K562 (cell line): ENCODE measurements at regions not wholly inside any gene's neighbourhood (a gene's known extent, or its start where the extent isn't known, plus 50 kb on each side); places are given as distances from the start of the nearest gene placed in this dataset.

ENCODE experiments used
- BRF2 ChIP-seq: IDR thresholded peaks from 3 replicates; pipeline ENCODE4 v1.6.1; 2011; ENCODE audit warnings: borderline replicate concordance, mild to moderate bottlenecking; ENCODE audit not compliant: insufficient read length, insufficient read depth
- CBX1 ChIP-seq: sonication (generic); IDR thresholded peaks from 2 replicates; pipeline ENCODE4 v1.6.1; 2016; ENCODE audit warnings: antibody characterized with exemption, low read depth, mild to moderate bottlenecking
- CBX5 ChIP-seq: IDR thresholded peaks from 2 replicates; pipeline ENCODE4 v1.6.1; 2014; ENCODE audit warnings: low read depth, borderline replicate concordance
- CREB3 ChIP-seq: fragments of 450-650 bp; conservative IDR thresholded peaks from 2 replicates; pipeline ENCODE4 v1.6.1; 2016; ENCODE audit warnings: missing genetic modification characterization, low read depth, mild to moderate bottlenecking, missing compliant biosample characterization, moderate library complexity
- CTBP1 ChIP-seq: fragments of 450-650 bp; IDR thresholded peaks from 2 replicates; pipeline ENCODE4 v1.6.1; 2016; ENCODE audit warnings: borderline replicate concordance
- E2F3 ChIP-seq: fragments of 250-450 bp; sonication (Bioruptor Pico); IDR thresholded peaks from 2 replicates; pipeline ENCODE4 v1.4.0; 2020; ENCODE audit warnings: mild to moderate bottlenecking
- GTF2F1 ChIP-seq: IDR thresholded peaks from 2 replicates; pipeline ENCODE4 v1.6.1; 2011; ENCODE audit warnings: low read depth, low read length, improper control_type of control experiment
- MYC ChIP-seq, 2 experiments: fragments of 250-450 bp in 1 of 2; sonication (Bioruptor Pico) in 1 of 2; IDR thresholded peaks; 2 replicates each; pipeline versions ENCODE4 v1.5.1 to v1.6.1; 2012 to 2021; ENCODE audit warnings: low read depth in 2 of 2, borderline replicate concordance in 1 of 2, improper control_type of control experiment in 1 of 2, low read length in 1 of 2, mild to moderate bottlenecking in 1 of 2, moderate library complexity in 1 of 2
- PKNOX1 ChIP-seq: fragments of 450-650 bp; IDR thresholded peaks from 2 replicates; pipeline ENCODE4 v1.6.1; 2016
- TCF7 ChIP-seq: sonication (generic); IDR thresholded peaks from 2 replicates; pipeline ENCODE4 v1.6.1; 2016; ENCODE audit warnings: antibody characterized with exemption, borderline replicate concordance
- WHSC1 ChIP-seq: IDR thresholded peaks from one replicate; pipeline ENCODE4 v1.6.1; 2012; ENCODE audit warnings: low read length, control low read depth, inconsistent platforms
- YBX1 ChIP-seq: fragments of 450-650 bp; IDR thresholded peaks from 2 replicates; pipeline ENCODE4 v1.7.1; 2016; ENCODE audit warnings: mild to moderate bottlenecking
- ZKSCAN3 ChIP-seq: fragments of 250-450 bp; sonication (Bioruptor Pico); IDR thresholded peaks from 2 replicates; pipeline ENCODE4 v1.4.0; 2020
- ZNF217 ChIP-seq: sonication (generic); formaldehyde crosslinking; IDR thresholded peaks from 2 replicates; pipeline ENCODE4 v1.8.0; 2022; ENCODE audit warnings: mild to moderate bottlenecking, missing genetic modification reagents
- ZNF263 ChIP-seq: sonication (generic); formaldehyde crosslinking; IDR thresholded peaks from 2 replicates; pipeline ENCODE4 v1.8.0; 2022; ENCODE audit warnings: mild to moderate bottlenecking, missing genetic modification reagents, borderline replicate concordance
- ZZZ3 ChIP-seq: fragments of 450-650 bp; IDR thresholded peaks from 2 replicates; pipeline ENCODE4 v1.6.1; 2016; ENCODE audit warnings: antibody characterized with exemption, mild to moderate bottlenecking, moderate library complexity
- TF ChIP-seq, protein P1 (sequence below): fragments of 450-650 bp; IDR thresholded peaks from 2 replicates; pipeline ENCODE4 v1.6.1; 2016; ENCODE audit warnings: low read depth, mild to moderate bottlenecking, moderate library complexity
- TF ChIP-seq, protein P2 (sequence below): fragments of 250-450 bp; sonication (Bioruptor Pico); IDR thresholded peaks from 2 replicates; pipeline ENCODE4 v1.5.1; 2021; ENCODE audit warnings: mild to moderate bottlenecking
- TF ChIP-seq, protein P3 (sequence below): fragments of 450-650 bp; IDR thresholded peaks from 2 replicates; pipeline ENCODE4 v1.6.1; 2016; ENCODE audit warnings: mild to moderate bottlenecking

GRCh38 chr1:172906778-172907592 lies 143.8 kb downstream of the TNFSF18 start (continued):
- no peak for TF ChIP-seq MYC (IDR thresholded peaks at IDR 0.05; ENCODE audit: low read depth, low read length)
- no peak for TF ChIP-seq MYC (CRISPR knock-in tag; IDR thresholded peaks at IDR 0.05; ENCODE audit: borderline replicate concordance, low read depth)
- no peak for TF ChIP-seq ZZZ3
- no peak for TF ChIP-seq E2F3 (CRISPR knock-in tag)
- no peak for TF ChIP-seq WHSC1
- TF ChIP-seq BRF2, result no peak
- TF ChIP-seq, protein P1, sequence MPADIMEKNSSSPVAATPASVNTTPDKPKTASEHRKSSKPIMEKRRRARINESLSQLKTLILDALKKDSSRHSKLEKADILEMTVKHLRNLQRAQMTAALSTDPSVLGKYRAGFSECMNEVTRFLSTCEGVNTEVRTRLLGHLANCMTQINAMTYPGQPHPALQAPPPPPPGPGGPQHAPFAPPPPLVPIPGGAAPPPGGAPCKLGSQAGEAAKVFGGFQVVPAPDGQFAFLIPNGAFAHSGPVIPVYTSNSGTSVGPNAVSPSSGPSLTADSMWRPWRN, result no peak
- TF ChIP-seq PKNOX1, result no peak
- no peak for TF ChIP-seq YBX1
- peak; percentile 71; the same call in 1 of the 2 replicates for TF ChIP-seq CBX1
- TF ChIP-seq CTBP1, result no peak
- TF ChIP-seq TCF7, result no peak
- TF ChIP-seq CREB3 (tag), result peak; percentile 93
- TF ChIP-seq, protein P2, sequence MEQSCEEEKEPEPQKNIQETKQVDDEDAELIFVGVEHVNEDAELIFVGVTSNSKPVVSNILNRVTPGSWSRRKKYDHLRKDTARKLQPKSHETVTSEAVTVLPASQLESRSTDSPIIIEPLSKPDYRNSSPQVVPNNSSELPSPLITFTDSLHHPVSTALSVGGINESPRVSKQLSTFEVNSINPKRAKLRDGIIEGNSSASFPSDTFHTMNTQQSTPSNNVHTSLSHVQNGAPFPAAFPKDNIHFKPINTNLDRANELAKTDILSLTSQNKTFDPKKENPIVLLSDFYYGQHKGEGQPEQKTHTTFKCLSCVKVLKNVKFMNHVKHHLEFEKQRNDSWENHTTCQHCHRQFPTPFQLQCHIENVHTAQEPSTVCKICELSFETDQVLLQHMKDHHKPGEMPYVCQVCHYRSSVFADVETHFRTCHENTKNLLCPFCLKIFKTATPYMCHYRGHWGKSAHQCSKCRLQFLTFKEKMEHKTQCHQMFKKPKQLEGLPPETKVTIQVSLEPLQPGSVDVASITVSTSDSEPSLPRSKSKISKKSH (CRISPR knock-in tag), result no peak
- TF ChIP-seq, protein P3, sequence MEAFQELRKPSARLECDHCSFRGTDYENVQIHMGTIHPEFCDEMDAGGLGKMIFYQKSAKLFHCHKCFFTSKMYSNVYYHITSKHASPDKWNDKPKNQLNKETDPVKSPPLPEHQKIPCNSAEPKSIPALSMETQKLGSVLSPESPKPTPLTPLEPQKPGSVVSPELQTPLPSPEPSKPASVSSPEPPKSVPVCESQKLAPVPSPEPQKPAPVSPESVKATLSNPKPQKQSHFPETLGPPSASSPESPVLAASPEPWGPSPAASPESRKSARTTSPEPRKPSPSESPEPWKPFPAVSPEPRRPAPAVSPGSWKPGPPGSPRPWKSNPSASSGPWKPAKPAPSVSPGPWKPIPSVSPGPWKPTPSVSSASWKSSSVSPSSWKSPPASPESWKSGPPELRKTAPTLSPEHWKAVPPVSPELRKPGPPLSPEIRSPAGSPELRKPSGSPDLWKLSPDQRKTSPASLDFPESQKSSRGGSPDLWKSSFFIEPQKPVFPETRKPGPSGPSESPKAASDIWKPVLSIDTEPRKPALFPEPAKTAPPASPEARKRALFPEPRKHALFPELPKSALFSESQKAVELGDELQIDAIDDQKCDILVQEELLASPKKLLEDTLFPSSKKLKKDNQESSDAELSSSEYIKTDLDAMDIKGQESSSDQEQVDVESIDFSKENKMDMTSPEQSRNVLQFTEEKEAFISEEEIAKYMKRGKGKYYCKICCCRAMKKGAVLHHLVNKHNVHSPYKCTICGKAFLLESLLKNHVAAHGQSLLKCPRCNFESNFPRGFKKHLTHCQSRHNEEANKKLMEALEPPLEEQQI, result peak; percentile 93
- no peak for TF ChIP-seq ZNF263 (CRISPR knock-in tag)
- TF ChIP-seq ZNF217 (CRISPR knock-in tag), result no peak
- no peak for TF ChIP-seq CBX5
- TF ChIP-seq ZKSCAN3, result no peak
- TF ChIP-seq GTF2F1, result no peak
